Parathyroid adenoma (tissue), 2 donors: ENCODE measurements at regions not wholly inside any gene's neighbourhood (a gene's known extent, or its start where the extent isn't known, plus 50 kb on each side); places are given as distances from the start of the nearest gene placed in this dataset.

Experiments
- H2AFZ ChIP-seq: fragments of 300-600 bp; sonication (generic); one replicate; pipeline ENCODE4 v1.7.0; 2017; ENCODE audit warnings: antibody characterized with exemption, mild to moderate bottlenecking
- H3K27ac ChIP-seq: fragments of 300-600 bp; sonication (generic); one replicate; pipeline ENCODE4 v1.7.0; 2017
- H3K27me3 ChIP-seq: fragments of 300-600 bp; sonication (generic); one replicate; pipeline ENCODE4 v1.7.0; 2017; ENCODE audit warnings: low read length; ENCODE audit not compliant: control insufficient read depth, insufficient read depth
- H3K36me3 ChIP-seq: fragments of 300-600 bp; sonication (generic); one replicate; pipeline ENCODE4 v1.7.0; 2017; ENCODE audit warnings: low read length; ENCODE audit not compliant: control insufficient read depth, insufficient read depth
- H3K4me1 ChIP-seq: fragments of 300-600 bp; sonication (generic); one replicate; pipeline ENCODE4 v1.7.0; 2017; ENCODE audit warnings: control low read depth
- H3K4me2 ChIP-seq: fragments of 300-600 bp; sonication (generic); one replicate; pipeline ENCODE4 v1.7.0; 2017; ENCODE audit warnings: low read length
- H3K4me3 ChIP-seq: fragments of 300-600 bp; sonication (generic); one replicate; pipeline ENCODE4 v1.7.0; 2017; ENCODE audit warnings: low read depth, low read length
- H3K79me2 ChIP-seq: fragments of 300-600 bp; sonication (generic); one replicate; pipeline ENCODE4 v1.7.0; 2017; ENCODE audit warnings: control low read depth
- H3K9ac ChIP-seq: fragments of 300-600 bp; sonication (generic); one replicate; pipeline ENCODE4 v1.7.0; 2017; ENCODE audit warnings: mild to moderate bottlenecking
- H3K9me3 ChIP-seq: fragments of 300-600 bp; sonication (generic); one replicate; pipeline ENCODE4 v1.7.0; 2017; ENCODE audit warnings: low read length; ENCODE audit not compliant: control insufficient read depth
- TF ChIP-seq, protein P1 (sequence below): fragments of 300-600 bp; sonication (generic); IDR thresholded peaks from one replicate; pipeline ENCODE4 v1.7.0; 2017; ENCODE audit warnings: antibody characterized with exemption, mild to moderate bottlenecking
- donor health status: primary hyperparathyroidism.

DNA sequence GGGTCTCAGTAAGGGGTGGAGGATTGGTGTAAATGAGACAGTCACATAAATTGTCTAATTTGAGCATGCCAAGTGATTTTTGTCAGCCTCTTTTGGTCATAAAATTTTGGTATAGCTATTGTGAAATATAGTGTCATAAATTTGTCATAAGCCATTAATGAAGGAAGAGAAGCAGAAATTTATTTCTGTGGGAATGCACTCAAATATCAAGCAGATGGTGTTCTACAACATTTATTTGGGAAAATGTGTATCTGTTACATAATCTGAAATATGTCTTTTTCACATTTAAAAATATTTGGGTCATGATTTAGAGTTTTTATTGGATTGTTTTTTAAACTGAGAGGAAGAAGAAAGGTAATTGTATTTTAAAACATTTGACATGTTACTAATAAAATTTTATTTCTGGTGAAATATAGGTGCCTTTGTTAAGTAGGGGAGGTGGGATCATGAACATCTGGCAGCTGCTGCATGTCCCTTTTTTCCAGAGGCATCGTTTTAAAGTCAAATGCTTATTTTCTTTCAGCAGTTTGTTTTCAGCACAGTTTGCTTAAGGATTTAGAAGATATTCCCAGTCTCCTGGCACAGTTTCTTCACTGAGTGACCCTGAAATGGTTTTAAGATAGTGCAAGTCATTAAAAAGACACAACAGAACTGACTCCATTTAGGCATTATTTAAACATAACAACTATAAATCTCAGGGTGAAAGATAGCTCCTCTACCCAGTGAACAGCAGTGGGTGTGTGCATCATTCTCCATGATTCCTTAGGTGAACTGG, 371.7 kb downstream of the SNAPC1 start:
- H3K36me3 ChIP-seq: no peaks in the 10 kb centered on the region
- no peak overlapping the region for H2AFZ ChIP-seq
- no peak overlapping the region for H3K9ac ChIP-seq
- no peak overlapping the region for H3K4me3 ChIP-seq
- peaks cover 3% of the 10 kb centered on the region for H3K27me3 ChIP-seq
- H3K4me1 ChIP-seq: no peaks in the 10 kb centered on the region
- no peak overlapping the region for H3K27ac ChIP-seq
- TF ChIP-seq, protein P1, sequence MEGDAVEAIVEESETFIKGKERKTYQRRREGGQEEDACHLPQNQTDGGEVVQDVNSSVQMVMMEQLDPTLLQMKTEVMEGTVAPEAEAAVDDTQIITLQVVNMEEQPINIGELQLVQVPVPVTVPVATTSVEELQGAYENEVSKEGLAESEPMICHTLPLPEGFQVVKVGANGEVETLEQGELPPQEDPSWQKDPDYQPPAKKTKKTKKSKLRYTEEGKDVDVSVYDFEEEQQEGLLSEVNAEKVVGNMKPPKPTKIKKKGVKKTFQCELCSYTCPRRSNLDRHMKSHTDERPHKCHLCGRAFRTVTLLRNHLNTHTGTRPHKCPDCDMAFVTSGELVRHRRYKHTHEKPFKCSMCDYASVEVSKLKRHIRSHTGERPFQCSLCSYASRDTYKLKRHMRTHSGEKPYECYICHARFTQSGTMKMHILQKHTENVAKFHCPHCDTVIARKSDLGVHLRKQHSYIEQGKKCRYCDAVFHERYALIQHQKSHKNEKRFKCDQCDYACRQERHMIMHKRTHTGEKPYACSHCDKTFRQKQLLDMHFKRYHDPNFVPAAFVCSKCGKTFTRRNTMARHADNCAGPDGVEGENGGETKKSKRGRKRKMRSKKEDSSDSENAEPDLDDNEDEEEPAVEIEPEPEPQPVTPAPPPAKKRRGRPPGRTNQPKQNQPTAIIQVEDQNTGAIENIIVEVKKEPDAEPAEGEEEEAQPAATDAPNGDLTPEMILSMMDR: no peak
- H3K4me2 ChIP-seq: no peak overlapping the region
- no peaks in the 10 kb centered on the region for H3K9me3 ChIP-seq
- H3K79me2 ChIP-seq: no peaks in the 10 kb centered on the region

DNA sequence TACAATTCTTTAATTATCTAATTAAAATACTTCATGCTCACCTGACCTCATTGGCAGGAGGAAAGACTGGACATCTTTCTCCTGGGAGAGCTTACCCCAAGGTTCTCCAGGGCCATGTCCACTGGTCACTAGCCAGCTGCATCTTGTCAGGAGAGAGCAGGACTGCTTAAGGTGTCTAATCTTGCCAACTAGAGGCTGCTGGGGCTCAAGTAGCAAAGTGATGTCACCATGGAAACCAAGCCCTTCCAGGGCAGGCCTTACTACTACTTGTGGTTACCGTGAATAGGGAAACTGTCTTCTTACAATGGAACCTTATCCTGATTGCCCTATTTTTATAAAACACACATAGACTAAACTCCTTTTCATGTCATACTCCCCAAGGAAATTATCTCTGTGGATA, 376.4 kb downstream of the SNAPC1 start:
- H3K79me2 ChIP-seq: no peaks in the 10 kb centered on the region
- H3K36me3 ChIP-seq: no peaks in the 10 kb centered on the region
- H3K4me3 ChIP-seq: no peak overlapping the region
- no peak overlapping the region for H3K9ac ChIP-seq
- H3K4me2 ChIP-seq: no peak overlapping the region
- TF ChIP-seq, protein P1: no peak
- H3K9me3 ChIP-seq: no peaks in the 10 kb centered on the region
- H3K27me3 ChIP-seq: no peaks in the 10 kb centered on the region
- no peak overlapping the region for H3K27ac ChIP-seq
- H2AFZ ChIP-seq: no peak overlapping the region
- H3K4me1 ChIP-seq: no peaks in the 10 kb centered on the region

- no peaks in the 10 kb centered on the region for H3K27me3 ChIP-seq
Measured at GRCh38 chr14:62141139-62141538, 378.9 kb downstream of the SNAPC1 start.

GRCh38 chr14:62143245-62143644, 381.0 kb downstream of the SNAPC1 start:
- H3K4me3 ChIP-seq: no peak overlapping the region
- no peak overlapping the region for H3K27ac ChIP-seq
- H3K9ac ChIP-seq: no peak overlapping the region
- no peak overlapping the region for H2AFZ ChIP-seq
- H3K4me2 ChIP-seq: no peak overlapping the region
- no peaks in the 10 kb centered on the region for H3K27me3 ChIP-seq
- H3K9me3 ChIP-seq: no peaks in the 10 kb centered on the region
- no peaks in the 10 kb centered on the region for H3K36me3 ChIP-seq
- no peaks in the 10 kb centered on the region for H3K79me2 ChIP-seq
- H3K4me1 ChIP-seq: no peaks in the 10 kb centered on the region
- TF ChIP-seq, protein P1: no peak

More at GRCh38 chr14:62141139-62141538, 378.9 kb downstream of the SNAPC1 start:
- Histone ChIP-seq H2AFZ (no peak overlapping the region), H3K9me3 (no peaks in the 10 kb centered on the region), H3K36me3 (no peaks in the 10 kb centered on the region), H3K4me3 (no peak overlapping the region), H3K9ac (no peak overlapping the region), H3K4me1 (no peaks in the 10 kb centered on the region), H3K27ac (no peak overlapping the region), H3K4me2 (no peak overlapping the region), H3K79me2 (no peaks in the 10 kb centered on the region)
- TF ChIP-seq, protein P1: no peak

DNA sequence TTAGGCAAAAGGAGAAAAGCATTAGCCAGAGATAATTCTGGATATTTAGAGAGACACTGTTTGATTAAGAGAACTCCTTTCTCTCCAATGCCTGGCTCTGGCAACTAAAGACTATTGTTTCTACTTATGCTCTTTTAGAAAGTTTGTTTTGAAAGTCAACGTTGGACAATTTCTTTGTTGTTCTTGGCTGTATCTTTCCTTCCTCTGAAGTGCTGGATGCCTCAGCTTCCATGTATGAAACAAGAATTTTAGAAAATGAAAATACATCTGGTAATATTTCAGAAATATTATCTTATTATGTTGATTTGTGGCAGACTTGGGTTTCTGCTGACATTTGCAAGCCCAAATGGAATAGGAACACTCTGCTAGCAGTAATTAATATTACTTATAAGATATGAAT, 382.6 kb downstream of the SNAPC1 start:
- Histone ChIP-seq H2AFZ (no peak overlapping the region), H3K79me2 (no peaks in the 10 kb centered on the region), H3K4me1 (no peaks in the 10 kb centered on the region), H3K27me3 (no peaks in the 10 kb centered on the region), H3K4me2 (no peak overlapping the region), H3K4me3 (no peak overlapping the region), H3K36me3 (no peaks in the 10 kb centered on the region), H3K9me3 (no peaks in the 10 kb centered on the region), H3K27ac (no peak overlapping the region), H3K9ac (no peak overlapping the region)
- TF ChIP-seq, protein P1: no peak
